Endodermal cell (in vitro differentiated cells): ENCODE measurements at regions not wholly inside any gene's neighbourhood (a gene's known extent, or its start where the extent isn't known, plus 50 kb on each side); places are given as distances from the start of the nearest gene placed in this dataset.

Experiments used
- DNase-seq: peaks from one replicate; pipeline ENCODE4 v3.0.0-alpha.2; 2017
- H3K27ac ChIP-seq: 2 replicates; pipeline ENCODE4 v1.5.1; 2013; ENCODE audit warnings: mild to moderate bottlenecking, low read depth, low read length, moderate library complexity
- H3K27me3 ChIP-seq: 2 replicates; pipeline ENCODE4 v1.6.1; 2013; ENCODE audit warnings: mild to moderate bottlenecking, low read length, moderate library complexity; ENCODE audit not compliant: insufficient read depth, control insufficient read depth, poor library complexity, severe bottlenecking
- H3K36me3 ChIP-seq: 2 replicates; pipeline ENCODE4 v1.7.0; 2013; ENCODE audit warnings: mild to moderate bottlenecking, low read length, moderate library complexity; ENCODE audit not compliant: control insufficient read depth, insufficient read depth
- H3K4me1 ChIP-seq: one replicate; pipeline ENCODE4 v1.7.0; 2013; ENCODE audit warnings: low read length; ENCODE audit not compliant: control insufficient read depth, insufficient read depth
- H3K4me3 ChIP-seq: 2 replicates; pipeline ENCODE4 v1.5.1; 2013; ENCODE audit warnings: mild to moderate bottlenecking, low read length, moderate library complexity
- H3K9ac ChIP-seq: 2 replicates; pipeline ENCODE4 v1.6.1; 2013; ENCODE audit warnings: mild to moderate bottlenecking, low read length, moderate library complexity; ENCODE audit not compliant: poor library complexity, severe bottlenecking; ENCODE audit errors: extremely low read depth
- H3K9me3 ChIP-seq: 2 replicates; pipeline ENCODE4 v1.6.1; 2013; ENCODE audit warnings: mild to moderate bottlenecking, low read length, moderate library complexity; ENCODE audit not compliant: control insufficient read depth
- H3K27ac Mint-ChIP-seq: 2 replicates; pipeline ENCODE4 v1.8.0; 2020; ENCODE audit warnings: mixed read lengths
- H3K27me3 Mint-ChIP-seq: 2 replicates; pipeline ENCODE4 v1.8.0; 2021; ENCODE audit warnings: mild to moderate bottlenecking, mixed read lengths; ENCODE audit not compliant: insufficient read depth
- H3K36me3 Mint-ChIP-seq: 2 replicates; pipeline ENCODE4 v1.8.0; 2020; ENCODE audit warnings: low read depth, mixed read lengths
- H3K4me1 Mint-ChIP-seq: 2 replicates; pipeline ENCODE4 v1.8.0; 2020; ENCODE audit warnings: mixed read lengths
- H3K4me3 Mint-ChIP-seq: 2 replicates; pipeline ENCODE4 v1.8.0; 2020; ENCODE audit warnings: mild to moderate bottlenecking, moderate library complexity, mixed read lengths
- H3K9me3 Mint-ChIP-seq: 2 replicates; pipeline ENCODE4 v1.8.0; 2020; ENCODE audit warnings: mild to moderate bottlenecking, mixed read lengths
- WGBS, 2 experiments: methylation state at CpG; one replicate each; pipeline versions ENCODE4 v1.1.5 to v1.1.7; 2013; ENCODE audit warnings: missing lambda C conversion rate in 2 of 2, mixed read lengths in 1 of 2; ENCODE audit not compliant: insufficient coverage in 1 of 2, insufficient read length in 1 of 2; 5-methylcytosine and 5-hydroxymethylcytosine counted together
- TF ChIP-seq, protein P1 (sequence below): fragments of 200-600 bp; sonication (generic); conservative IDR thresholded peaks from 2 replicates; pipeline ENCODE4 v1.5.0; 2021; ENCODE audit warnings: antibody characterized with exemption, mild to moderate bottlenecking

DNA sequence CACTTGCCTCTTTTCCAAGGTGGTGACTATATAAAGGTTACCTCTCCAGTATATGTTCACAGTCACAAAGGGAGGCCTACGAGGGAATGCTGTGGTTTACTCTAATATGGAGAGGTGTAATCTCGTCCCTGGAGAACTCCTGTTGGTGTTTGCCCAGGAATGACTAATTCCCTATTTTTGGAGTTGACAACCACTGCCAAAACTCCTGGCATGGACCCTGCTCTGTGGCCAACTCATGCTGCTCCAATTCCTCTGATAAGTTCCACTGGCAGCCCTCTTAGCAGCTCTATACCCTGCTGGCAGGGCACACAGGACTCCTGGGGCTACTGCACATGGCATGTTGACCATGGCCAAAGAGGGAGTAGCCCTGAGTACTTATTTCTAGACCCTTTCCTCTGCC is 418.7 kb upstream of the ANO5 start:
- peak; percentile 26 for DNase-seq
- Histone ChIP-seq H3K36me3 (no peaks in the 10 kb centered on the region), H3K9ac (no peak overlapping the region), H3K4me3 (no peak overlapping the region), H3K27ac (no peak overlapping the region), H3K4me1 (peaks cover under 1% of the 10 kb centered on the region), H3K27me3 (no peaks in the 10 kb centered on the region), H3K9me3 (no peaks in the 10 kb centered on the region)
- H3K27me3 Mint-ChIP-seq = no peaks in the 10 kb centered on the region
- H3K27ac Mint-ChIP-seq = no peak overlapping the region
- TF ChIP-seq, protein P1, sequence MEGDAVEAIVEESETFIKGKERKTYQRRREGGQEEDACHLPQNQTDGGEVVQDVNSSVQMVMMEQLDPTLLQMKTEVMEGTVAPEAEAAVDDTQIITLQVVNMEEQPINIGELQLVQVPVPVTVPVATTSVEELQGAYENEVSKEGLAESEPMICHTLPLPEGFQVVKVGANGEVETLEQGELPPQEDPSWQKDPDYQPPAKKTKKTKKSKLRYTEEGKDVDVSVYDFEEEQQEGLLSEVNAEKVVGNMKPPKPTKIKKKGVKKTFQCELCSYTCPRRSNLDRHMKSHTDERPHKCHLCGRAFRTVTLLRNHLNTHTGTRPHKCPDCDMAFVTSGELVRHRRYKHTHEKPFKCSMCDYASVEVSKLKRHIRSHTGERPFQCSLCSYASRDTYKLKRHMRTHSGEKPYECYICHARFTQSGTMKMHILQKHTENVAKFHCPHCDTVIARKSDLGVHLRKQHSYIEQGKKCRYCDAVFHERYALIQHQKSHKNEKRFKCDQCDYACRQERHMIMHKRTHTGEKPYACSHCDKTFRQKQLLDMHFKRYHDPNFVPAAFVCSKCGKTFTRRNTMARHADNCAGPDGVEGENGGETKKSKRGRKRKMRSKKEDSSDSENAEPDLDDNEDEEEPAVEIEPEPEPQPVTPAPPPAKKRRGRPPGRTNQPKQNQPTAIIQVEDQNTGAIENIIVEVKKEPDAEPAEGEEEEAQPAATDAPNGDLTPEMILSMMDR = no peak
- H3K36me3 Mint-ChIP-seq = no peaks in the 10 kb centered on the region
- no peaks in the 10 kb centered on the region for H3K4me1 Mint-ChIP-seq
- 91% methylated on average over 2 of the region's 2 CpGs; no CpG with 5 or more reads in 1 of the 2 experiments for WGBS, 2 experiments
- no peak overlapping the region for H3K4me3 Mint-ChIP-seq
- H3K9me3 Mint-ChIP-seq = no peaks in the 10 kb centered on the region

DNA sequence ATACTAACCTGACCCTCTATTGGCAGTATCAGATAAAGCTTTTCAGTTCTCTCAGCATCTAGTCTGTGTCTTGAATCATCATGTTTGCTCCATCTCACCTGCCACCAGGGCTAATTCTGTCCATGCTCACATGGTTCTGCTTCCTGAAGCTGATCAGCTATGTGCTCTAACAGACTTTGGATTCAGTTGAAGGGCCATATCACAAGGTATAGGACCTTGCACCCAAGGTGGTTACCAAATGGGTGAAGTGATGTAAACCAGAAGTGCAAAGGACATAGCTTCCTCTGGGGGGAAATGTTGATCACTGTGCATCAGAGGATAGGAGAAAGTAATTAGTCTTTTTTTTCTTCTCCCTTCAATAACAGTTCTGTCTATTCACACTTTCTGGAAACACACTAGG is 417.0 kb upstream of the ANO5 start:
- DNase-seq = peak; percentile 39
- no peaks in the 10 kb centered on the region for H3K27me3 ChIP-seq
- no peak overlapping the region for H3K27ac Mint-ChIP-seq
- H3K4me1 Mint-ChIP-seq = no peaks in the 10 kb centered on the region
- H3K36me3 ChIP-seq = no peaks in the 10 kb centered on the region
- H3K4me1 ChIP-seq = peaks cover 5% of the 10 kb centered on the region
- no peak overlapping the region for H3K27ac ChIP-seq
- no peak overlapping the region for H3K9ac ChIP-seq
- H3K27me3 Mint-ChIP-seq = no peaks in the 10 kb centered on the region
- H3K9me3 Mint-ChIP-seq = no peaks in the 10 kb centered on the region
- H3K4me3 Mint-ChIP-seq = no peak overlapping the region
- H3K4me3 ChIP-seq = no peak overlapping the region
- TF ChIP-seq, protein P1 = peak; percentile 52
- H3K9me3 ChIP-seq = no peaks in the 10 kb centered on the region
- H3K36me3 Mint-ChIP-seq = no peaks in the 10 kb centered on the region

DNA sequence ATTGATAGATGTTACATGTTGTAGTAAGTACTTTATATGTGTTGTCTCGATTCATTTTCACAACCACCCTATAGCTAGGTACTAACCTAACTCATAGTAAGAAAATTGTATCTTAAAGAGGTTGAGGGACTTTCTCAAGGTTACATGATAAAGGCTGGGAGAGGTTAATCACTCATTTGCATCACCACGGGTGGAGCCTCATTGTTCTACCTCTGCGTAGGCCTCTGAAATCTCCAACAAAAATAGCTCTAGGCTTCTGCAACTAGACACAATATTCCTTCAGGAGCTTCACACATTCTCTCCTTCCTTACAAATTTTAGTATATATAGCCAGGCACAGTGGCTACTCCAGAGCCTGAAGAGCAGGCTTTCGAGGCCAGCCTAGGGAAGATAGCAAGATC is 408.9 kb upstream of the ANO5 start:
- H3K4me1 Mint-ChIP-seq = peaks cover 4% of the 10 kb centered on the region
- Histone ChIP-seq H3K27me3 (no peaks in the 10 kb centered on the region), H3K9ac (no peak overlapping the region), H3K4me1 (peaks cover 5% of the 10 kb centered on the region), H3K9me3 (no peaks in the 10 kb centered on the region), H3K36me3 (no peaks in the 10 kb centered on the region), H3K27ac (no peak overlapping the region), H3K4me3 (no peak overlapping the region)
- H3K36me3 Mint-ChIP-seq = no peaks in the 10 kb centered on the region
- TF ChIP-seq, protein P1 = no peak
- 37 to 74% methylated on average over 2 to 3 of the region's 4 CpGs for WGBS, 2 experiments
- no peak overlapping the region for H3K27ac Mint-ChIP-seq
- no peaks in the 10 kb centered on the region for H3K9me3 Mint-ChIP-seq
- no peak for DNase-seq
- H3K27me3 Mint-ChIP-seq = no peaks in the 10 kb centered on the region
- no peak overlapping the region for H3K4me3 Mint-ChIP-seq
